ENCODE measurements at regions not wholly inside any gene's neighbourhood (a gene's known extent, or its start where the extent isn't known, plus 50 kb on each side); places are given as distances from the start of the nearest gene placed in this dataset.

- CTCF ChIA-PET (ENCODE audit: partially characterized antibody): interaction anchor here (0.8 to 2.5 kb wide), 3 partner anchors 10 to 17 kb away, joined by 3 to 11 read pairs (median 4); no protein-coding TSS in a partner anchor
- H3K14ac ChIP-seq (ENCODE audit: insufficient read length): no peak overlapping the region
- H3K79me1 ChIP-seq (ENCODE audit: low read depth, low read length): no peaks in the 10 kb centered on the region
- POLR2A ChIA-PET (ENCODE audit: partially characterized antibody): no interaction called here
- no peaks in the 10 kb centered on the region for H3K4me1 ChIP-seq (replicated peaks in 1 of 4; ENCODE audit: control insufficient read depth in 3 of 4, insufficient read depth in 4 of 4, low read length in 3 of 4)
- no peak overlapping the region for H3K4me2 ChIP-seq (ENCODE audit: insufficient read depth in 1 of 2, low read depth in 2 of 2, low read length in 2 of 2)
- no peak overlapping the region for H3K4me3 ChIP-seq (ENCODE audit: extremely low read depth in 1 of 4, insufficient read depth in 2 of 4, low read depth in 3 of 4, low read length in 4 of 4)
- FAIRE-seq: no peak
- no peak overlapping the region for H2BK15ac ChIP-seq (ENCODE audit: low read length)
- no peaks in the 10 kb centered on the region for H3K27me3 ChIP-seq (replicated peaks in 1 of 4; ENCODE audit: control insufficient read depth in 3 of 4, extremely low read depth in 1 of 4, insufficient read depth in 3 of 4, low read length in 3 of 4)
- no peak overlapping the region for H3K9ac ChIP-seq (replicated peaks in 1 of 4; ENCODE audit: extremely low read depth in 1 of 4, low read depth in 3 of 4, low read length in 3 of 4)
- no peak overlapping the region for H2AK5ac ChIP-seq (ENCODE audit: low read depth, low read length)
- H3K4ac ChIP-seq (replicated peaks; ENCODE audit: insufficient read length, low read depth, low read length): no peak overlapping the region
- H2AFZ ChIP-seq (ENCODE audit: low read length): no peak overlapping the region
- no peaks in the 10 kb centered on the region for H3K79me2 ChIP-seq (ENCODE audit: control insufficient read depth in 1 of 2, insufficient read depth in 2 of 2, low read length in 2 of 2)
- H3K56ac ChIP-seq (replicated peaks; ENCODE audit: insufficient read length, low read depth, low read length): no peak overlapping the region
- no peak overlapping the region for H3K27ac ChIP-seq (ENCODE audit: low read depth, low read length)
- H2BK20ac ChIP-seq (ENCODE audit: low read length): no peak overlapping the region
- H3K18ac ChIP-seq (ENCODE audit: extremely low read depth, low read length): no peak overlapping the region
- no peak overlapping the region for H2BK12ac ChIP-seq (ENCODE audit: low read depth, low read length)
- H3K9me3 ChIP-seq (ENCODE audit: insufficient read depth in 2 of 2, low read depth in 1 of 2, low read length in 1 of 2): no peaks in the 10 kb centered on the region
- no peaks in the 10 kb centered on the region for H3K36me3 ChIP-seq (ENCODE audit: control insufficient read depth in 2 of 4, insufficient read depth in 4 of 4, low read length in 3 of 4)
- no peak overlapping the region for H3K23ac ChIP-seq (ENCODE audit: insufficient read length)
- H2BK5ac ChIP-seq (ENCODE audit: low read depth, low read length): no peak overlapping the region
- no peak for DNase-seq (ENCODE audit: low read depth in 1 of 2, low spot score in 2 of 2)
- H3K23me2 ChIP-seq (ENCODE audit: low read depth, low read length): no peaks in the 10 kb centered on the region
- H4K91ac ChIP-seq (replicated peaks; ENCODE audit: insufficient read length, low read length): no peak overlapping the region
- H4K8ac ChIP-seq (ENCODE audit: extremely low read depth, insufficient read depth, low read length): no peak overlapping the region
- WGBS, 2 experiments (ENCODE audit: extremely low coverage in 1 of 2, insufficient coverage in 1 of 2, insufficient read length in 1 of 2, insufficient replicate concordance in 2 of 2, low coverage in 1 of 2, low lambda C conversion rate in 2 of 2, missing lambda C conversion rate in 1 of 2): 93% methylated on average over 2 of the region's 2 CpGs; no CpG with 5 or more reads in 1 of the 2 experiments
- H2BK120ac ChIP-seq (replicated peaks; ENCODE audit: low read depth, low read length): no peak overlapping the region
- H4K20me1 ChIP-seq (replicated peaks in 1 of 2; ENCODE audit: control insufficient read depth in 1 of 2, insufficient read depth in 2 of 2, low read length in 2 of 2): no peaks in the 10 kb centered on the region
- no peak overlapping the region for H4K5ac ChIP-seq (ENCODE audit: insufficient read length, low read depth, low read length)
- TF ChIP-seq, protein P1, sequence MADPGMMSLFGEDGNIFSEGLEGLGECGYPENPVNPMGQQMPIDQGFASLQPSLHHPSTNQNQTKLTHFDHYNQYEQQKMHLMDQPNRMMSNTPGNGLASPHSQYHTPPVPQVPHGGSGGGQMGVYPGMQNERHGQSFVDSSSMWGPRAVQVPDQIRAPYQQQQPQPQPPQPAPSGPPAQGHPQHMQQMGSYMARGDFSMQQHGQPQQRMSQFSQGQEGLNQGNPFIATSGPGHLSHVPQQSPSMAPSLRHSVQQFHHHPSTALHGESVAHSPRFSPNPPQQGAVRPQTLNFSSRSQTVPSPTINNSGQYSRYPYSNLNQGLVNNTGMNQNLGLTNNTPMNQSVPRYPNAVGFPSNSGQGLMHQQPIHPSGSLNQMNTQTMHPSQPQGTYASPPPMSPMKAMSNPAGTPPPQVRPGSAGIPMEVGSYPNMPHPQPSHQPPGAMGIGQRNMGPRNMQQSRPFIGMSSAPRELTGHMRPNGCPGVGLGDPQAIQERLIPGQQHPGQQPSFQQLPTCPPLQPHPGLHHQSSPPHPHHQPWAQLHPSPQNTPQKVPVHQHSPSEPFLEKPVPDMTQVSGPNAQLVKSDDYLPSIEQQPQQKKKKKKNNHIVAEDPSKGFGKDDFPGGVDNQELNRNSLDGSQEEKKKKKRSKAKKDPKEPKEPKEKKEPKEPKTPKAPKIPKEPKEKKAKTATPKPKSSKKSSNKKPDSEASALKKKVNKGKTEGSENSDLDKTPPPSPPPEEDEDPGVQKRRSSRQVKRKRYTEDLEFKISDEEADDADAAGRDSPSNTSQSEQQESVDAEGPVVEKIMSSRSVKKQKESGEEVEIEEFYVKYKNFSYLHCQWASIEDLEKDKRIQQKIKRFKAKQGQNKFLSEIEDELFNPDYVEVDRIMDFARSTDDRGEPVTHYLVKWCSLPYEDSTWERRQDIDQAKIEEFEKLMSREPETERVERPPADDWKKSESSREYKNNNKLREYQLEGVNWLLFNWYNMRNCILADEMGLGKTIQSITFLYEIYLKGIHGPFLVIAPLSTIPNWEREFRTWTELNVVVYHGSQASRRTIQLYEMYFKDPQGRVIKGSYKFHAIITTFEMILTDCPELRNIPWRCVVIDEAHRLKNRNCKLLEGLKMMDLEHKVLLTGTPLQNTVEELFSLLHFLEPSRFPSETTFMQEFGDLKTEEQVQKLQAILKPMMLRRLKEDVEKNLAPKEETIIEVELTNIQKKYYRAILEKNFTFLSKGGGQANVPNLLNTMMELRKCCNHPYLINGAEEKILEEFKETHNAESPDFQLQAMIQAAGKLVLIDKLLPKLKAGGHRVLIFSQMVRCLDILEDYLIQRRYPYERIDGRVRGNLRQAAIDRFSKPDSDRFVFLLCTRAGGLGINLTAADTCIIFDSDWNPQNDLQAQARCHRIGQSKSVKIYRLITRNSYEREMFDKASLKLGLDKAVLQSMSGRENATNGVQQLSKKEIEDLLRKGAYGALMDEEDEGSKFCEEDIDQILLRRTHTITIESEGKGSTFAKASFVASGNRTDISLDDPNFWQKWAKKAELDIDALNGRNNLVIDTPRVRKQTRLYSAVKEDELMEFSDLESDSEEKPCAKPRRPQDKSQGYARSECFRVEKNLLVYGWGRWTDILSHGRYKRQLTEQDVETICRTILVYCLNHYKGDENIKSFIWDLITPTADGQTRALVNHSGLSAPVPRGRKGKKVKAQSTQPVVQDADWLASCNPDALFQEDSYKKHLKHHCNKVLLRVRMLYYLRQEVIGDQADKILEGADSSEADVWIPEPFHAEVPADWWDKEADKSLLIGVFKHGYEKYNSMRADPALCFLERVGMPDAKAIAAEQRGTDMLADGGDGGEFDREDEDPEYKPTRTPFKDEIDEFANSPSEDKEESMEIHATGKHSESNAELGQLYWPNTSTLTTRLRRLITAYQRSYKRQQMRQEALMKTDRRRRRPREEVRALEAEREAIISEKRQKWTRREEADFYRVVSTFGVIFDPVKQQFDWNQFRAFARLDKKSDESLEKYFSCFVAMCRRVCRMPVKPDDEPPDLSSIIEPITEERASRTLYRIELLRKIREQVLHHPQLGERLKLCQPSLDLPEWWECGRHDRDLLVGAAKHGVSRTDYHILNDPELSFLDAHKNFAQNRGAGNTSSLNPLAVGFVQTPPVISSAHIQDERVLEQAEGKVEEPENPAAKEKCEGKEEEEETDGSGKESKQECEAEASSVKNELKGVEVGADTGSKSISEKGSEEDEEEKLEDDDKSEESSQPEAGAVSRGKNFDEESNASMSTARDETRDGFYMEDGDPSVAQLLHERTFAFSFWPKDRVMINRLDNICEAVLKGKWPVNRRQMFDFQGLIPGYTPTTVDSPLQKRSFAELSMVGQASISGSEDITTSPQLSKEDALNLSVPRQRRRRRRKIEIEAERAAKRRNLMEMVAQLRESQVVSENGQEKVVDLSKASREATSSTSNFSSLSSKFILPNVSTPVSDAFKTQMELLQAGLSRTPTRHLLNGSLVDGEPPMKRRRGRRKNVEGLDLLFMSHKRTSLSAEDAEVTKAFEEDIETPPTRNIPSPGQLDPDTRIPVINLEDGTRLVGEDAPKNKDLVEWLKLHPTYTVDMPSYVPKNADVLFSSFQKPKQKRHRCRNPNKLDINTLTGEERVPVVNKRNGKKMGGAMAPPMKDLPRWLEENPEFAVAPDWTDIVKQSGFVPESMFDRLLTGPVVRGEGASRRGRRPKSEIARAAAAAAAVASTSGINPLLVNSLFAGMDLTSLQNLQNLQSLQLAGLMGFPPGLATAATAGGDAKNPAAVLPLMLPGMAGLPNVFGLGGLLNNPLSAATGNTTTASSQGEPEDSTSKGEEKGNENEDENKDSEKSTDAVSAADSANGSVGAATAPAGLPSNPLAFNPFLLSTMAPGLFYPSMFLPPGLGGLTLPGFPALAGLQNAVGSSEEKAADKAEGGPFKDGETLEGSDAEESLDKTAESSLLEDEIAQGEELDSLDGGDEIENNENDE (IDR thresholded peaks at IDR 0.05; ENCODE audit: insufficient replicate concordance, low read length): no peak
Observed at GRCh38 chr21:29465546-29465945, 166.8 kb downstream of the BACH1 start.

Data from H1 (cell line).